SH-SY5Y (cell line): ENCODE measurements at regions not wholly inside any gene's neighbourhood (a gene's known extent, or its start where the extent isn't known, plus 50 kb on each side); places are given as distances from the start of the nearest gene placed in this dataset.

Source experiments
- GATA2 ChIP-seq: IDR thresholded peaks from 2 replicates; pipeline ENCODE4 v1.6.1; 2011; ENCODE audit warnings: mild to moderate bottlenecking, low read depth, low read length
- GATA3 ChIP-seq: IDR thresholded peaks from 2 replicates; pipeline ENCODE4 v1.6.1; 2011; ENCODE audit warnings: low read depth, mild to moderate bottlenecking, low read length, moderate library complexity

DNA sequence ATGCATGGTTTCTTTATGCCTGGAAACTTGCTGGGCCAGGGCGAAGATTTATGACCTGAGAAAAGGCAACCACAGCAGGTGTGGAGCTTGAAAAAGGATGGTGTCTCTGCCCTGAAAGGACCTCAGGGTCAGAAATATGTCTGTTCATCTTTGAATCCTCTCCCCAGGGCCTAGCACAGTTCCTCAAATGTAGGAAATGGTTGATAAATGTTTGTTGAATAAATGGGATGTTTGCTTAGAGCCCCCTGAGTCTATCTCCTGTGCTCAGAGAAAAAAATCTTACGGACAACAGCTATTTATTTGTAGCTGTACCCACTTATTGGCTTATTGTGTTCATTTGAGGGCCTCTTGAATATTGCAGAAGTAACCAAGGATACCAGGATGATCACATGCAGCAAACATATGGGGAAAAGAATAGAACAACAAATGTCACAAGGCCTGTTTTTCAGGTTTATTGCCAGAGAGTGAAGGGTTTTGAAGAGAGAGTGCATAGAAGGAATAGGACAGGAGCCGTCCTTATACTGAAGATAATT lies 114.5 kb downstream of the KLF5 start:
- no peak for TF ChIP-seq GATA2
- no peak for TF ChIP-seq GATA3
